IPS-15b (cell line): ENCODE measurements at regions not wholly inside any gene's neighbourhood (a gene's known extent, or its start where the extent isn't known, plus 50 kb on each side); places are given as distances from the start of the nearest gene placed in this dataset.
"Not testable (repeated sequence)": the region's sequence is repeated elsewhere in the genome, so short reads cannot be mapped to it uniquely, and the experiment has no call there.

Source experiments
- H3K27me3 ChIP-seq: one replicate; pipeline ENCODE4 v1.6.1; 2013; ENCODE audit warnings: low read length; ENCODE audit not compliant: control insufficient read depth, insufficient read depth
- H3K36me3 ChIP-seq: one replicate; pipeline ENCODE4 v1.6.1; 2013; ENCODE audit warnings: low read length; ENCODE audit not compliant: control insufficient read depth, insufficient read depth
- H3K4me1 ChIP-seq: one replicate; pipeline ENCODE4 v1.6.1; 2013; ENCODE audit warnings: mild to moderate bottlenecking, low read length; ENCODE audit not compliant: control insufficient read depth, insufficient read depth
- H3K4me3 ChIP-seq: one replicate; pipeline ENCODE4 v1.5.1; 2013; ENCODE audit warnings: low read depth, low read length
- H3K9ac ChIP-seq: one replicate; pipeline ENCODE4 v1.6.1; 2013; ENCODE audit warnings: low read depth, mild to moderate bottlenecking, low read length
- H3K9me3 ChIP-seq: one replicate; pipeline ENCODE4 v1.6.1; 2013; ENCODE audit warnings: mild to moderate bottlenecking, low read length; ENCODE audit not compliant: control insufficient read depth, insufficient read depth

DNA sequence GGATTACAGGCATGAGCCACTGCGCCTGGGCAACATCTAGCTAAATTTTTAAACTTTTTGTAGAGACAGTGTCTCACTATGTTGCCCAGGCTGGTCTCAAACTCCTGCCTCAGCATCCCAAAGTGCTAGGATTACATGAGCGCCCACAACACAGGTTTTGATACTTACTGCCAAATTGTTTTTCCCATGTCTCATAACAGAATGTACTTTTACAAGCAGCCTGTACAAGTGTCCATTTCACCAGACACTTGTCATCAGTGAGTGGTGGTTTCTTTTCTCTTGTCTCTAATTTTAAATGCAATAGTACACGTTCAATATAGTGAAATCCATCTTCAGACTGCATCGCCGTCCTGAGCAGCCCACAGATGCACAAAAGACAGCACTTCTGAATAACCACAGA is 116.4 kb upstream of the LYZL2 start:
- Histone ChIP-seq H3K4me1 (no peaks in the 10 kb centered on the region), H3K27me3 (no peaks in the 10 kb centered on the region), H3K4me3 (no peak overlapping the region), H3K9me3 (no peaks in the 10 kb centered on the region), H3K9ac (no peak overlapping the region), H3K36me3 (no peaks in the 10 kb centered on the region)

DNA sequence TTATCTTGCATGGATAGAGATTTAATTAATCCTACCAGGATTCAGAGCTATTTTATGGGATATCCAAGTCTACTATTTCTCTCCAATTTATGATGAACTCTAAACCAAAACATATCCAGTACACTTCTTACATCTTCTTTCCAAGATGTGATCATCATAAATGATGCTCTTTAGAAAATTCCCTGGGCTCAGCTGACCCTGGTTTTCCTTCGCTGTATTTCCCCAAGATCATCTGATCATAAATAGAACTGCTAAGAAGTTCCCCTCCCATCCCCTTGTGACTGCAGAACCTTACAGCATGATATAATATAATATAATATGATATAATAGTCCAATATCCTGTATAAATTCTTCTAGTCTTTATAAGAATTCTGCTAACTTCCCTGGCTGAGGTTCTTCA is 114.6 kb upstream of the LYZL2 start:
- Histone ChIP-seq H3K4me3 (no peak overlapping the region), H3K9me3 (no peaks in the 10 kb centered on the region), H3K27me3 (no peaks in the 10 kb centered on the region), H3K36me3 (no peaks in the 10 kb centered on the region), H3K9ac (no peak overlapping the region), H3K4me1 (no peaks in the 10 kb centered on the region)

DNA sequence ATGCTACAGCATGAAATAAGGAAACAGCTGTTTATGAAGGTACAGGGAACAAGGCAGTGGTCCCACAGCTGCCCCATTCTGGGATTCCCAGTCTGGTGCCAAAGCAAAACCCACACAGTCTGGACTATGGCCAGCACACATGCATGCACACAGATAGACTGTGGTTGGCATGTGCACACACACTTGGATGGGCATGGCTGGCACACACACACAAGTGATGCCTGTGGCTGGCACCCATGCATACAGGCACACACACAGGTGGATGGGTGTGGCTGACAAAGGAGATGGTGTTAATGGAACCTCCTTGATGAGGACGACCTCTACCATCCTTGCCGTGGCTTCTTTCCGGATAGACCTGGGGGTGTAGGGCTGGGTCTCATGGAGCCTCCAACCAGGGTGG is 114.0 kb upstream of the LYZL2 start:
- no peaks in the 10 kb centered on the region for H3K4me1 ChIP-seq
- no peaks in the 10 kb centered on the region for H3K36me3 ChIP-seq
- H3K9ac ChIP-seq, result no peak overlapping the region
- H3K27me3 ChIP-seq, result no peaks in the 10 kb centered on the region
- no peaks in the 10 kb centered on the region for H3K9me3 ChIP-seq
- H3K4me3 ChIP-seq, result no peak overlapping the region

- no peak overlapping the region for H3K9ac ChIP-seq
- H3K4me1 ChIP-seq, result no peaks in the 10 kb centered on the region
- H3K36me3 ChIP-seq, result no peaks in the 10 kb centered on the region
- no peak overlapping the region for H3K4me3 ChIP-seq
- no peaks in the 10 kb centered on the region for H3K27me3 ChIP-seq
- H3K9me3 ChIP-seq, result no peaks in the 10 kb centered on the region
These were observed 112.9 kb upstream of the LYZL2 start for GRCh38 chr10:30742471-30742870.

DNA sequence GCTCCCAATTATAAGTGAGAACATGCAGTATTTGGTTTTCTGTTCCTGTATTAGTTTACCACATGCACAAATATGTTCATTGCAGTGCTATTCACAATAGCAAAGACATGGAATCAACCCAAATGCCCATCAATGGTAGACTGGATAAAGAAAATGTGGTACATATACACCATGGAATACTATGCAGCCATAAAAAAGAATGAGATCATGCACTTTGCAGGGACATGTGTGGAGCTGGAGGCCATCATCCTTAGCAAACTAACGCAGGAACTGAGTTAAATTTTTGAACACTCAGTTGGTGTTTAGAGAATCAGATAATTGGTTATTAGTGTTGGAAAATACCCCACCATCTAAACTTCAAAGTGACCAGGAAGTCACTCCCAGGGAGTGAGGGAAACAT is 111.2 kb upstream of the LYZL2 start:
- H3K4me3 ChIP-seq, H3K9ac ChIP-seq, H3K27me3 ChIP-seq, H3K4me1 ChIP-seq, H3K36me3 ChIP-seq, H3K9me3 ChIP-seq: not testable (repeated sequence)

GRCh38 chr10:30738416-30738815 is 108.9 kb upstream of the LYZL2 start:
- no peaks in the 10 kb centered on the region for H3K9me3 ChIP-seq
- no peak overlapping the region for H3K4me3 ChIP-seq
- no peaks in the 10 kb centered on the region for H3K27me3 ChIP-seq
- no peaks in the 10 kb centered on the region for H3K36me3 ChIP-seq
- H3K4me1 ChIP-seq, result no peaks in the 10 kb centered on the region
- no peak overlapping the region for H3K9ac ChIP-seq

DNA sequence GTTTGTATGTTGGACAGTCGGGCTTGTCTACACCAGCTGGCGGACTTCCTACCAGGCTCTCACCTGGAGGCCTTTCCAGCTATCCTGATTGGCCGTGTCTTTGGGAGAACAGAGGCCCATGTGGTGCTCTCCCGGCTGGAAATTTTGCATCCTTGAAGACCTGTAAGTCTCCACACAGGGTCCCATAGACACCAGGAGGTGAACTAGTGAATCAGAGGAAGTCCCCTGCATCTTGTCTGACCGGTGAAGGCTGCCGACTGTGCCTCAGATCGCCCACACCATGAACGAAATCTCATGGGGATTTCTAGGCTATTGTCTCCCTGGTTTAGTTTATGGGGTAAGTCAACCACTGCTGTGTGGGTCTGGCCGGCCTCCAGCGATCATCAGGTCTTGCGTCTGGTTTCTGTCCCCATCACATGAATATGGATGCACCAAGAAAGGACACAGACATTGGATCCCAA is 108.4 kb upstream of the LYZL2 start:
- Histone ChIP-seq H3K36me3 (no peaks in the 10 kb centered on the region), H3K4me1 (no peaks in the 10 kb centered on the region), H3K9me3 (no peaks in the 10 kb centered on the region), H3K27me3 (no peaks in the 10 kb centered on the region), H3K4me3 (no peak overlapping the region), H3K9ac (no peak overlapping the region)

DNA sequence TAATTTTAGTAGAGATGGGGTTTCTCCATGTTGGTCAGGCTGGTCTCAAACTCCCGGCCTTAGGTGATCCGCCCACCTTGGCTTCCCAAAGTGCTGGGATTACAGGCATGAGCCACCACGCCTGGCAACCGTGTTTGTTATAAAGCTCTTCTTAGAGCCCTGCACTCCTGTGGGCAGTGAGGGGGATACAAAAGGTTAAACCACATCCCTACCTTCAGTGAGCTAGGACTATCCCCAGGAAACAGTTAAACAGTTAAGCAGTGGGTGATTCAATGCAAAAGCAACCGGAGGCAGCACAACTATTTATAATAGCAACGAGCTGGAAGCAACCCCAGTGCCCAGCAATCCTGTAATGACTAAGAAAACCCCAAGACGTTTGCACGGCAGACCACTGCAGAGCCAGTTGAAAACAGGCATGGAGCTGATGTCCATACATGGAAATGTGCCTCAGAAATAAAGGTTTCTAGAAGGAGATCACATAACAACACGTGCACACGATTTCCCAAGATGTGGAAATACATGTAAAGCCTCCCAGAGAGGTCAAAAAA is 107.2 kb upstream of the LYZL2 start:
- Histone ChIP-seq H3K4me1 (no peaks in the 10 kb centered on the region), H3K9me3 (no peaks in the 10 kb centered on the region), H3K27me3 (no peaks in the 10 kb centered on the region), H3K4me3 (no peak overlapping the region), H3K9ac (no peak overlapping the region), H3K36me3 (no peaks in the 10 kb centered on the region)

- Histone ChIP-seq H3K9ac (no peak overlapping the region), H3K36me3 (no peaks in the 10 kb centered on the region), H3K4me3 (no peak overlapping the region)
These were observed 105.3 kb upstream of the LYZL2 start for GRCh38 chr10:30734901-30735300.

GRCh38 chr10:30732671-30733070 is 103.1 kb upstream of the LYZL2 start:
- no peaks in the 10 kb centered on the region for H3K36me3 ChIP-seq
- no peaks in the 10 kb centered on the region for H3K27me3 ChIP-seq
- H3K4me3 ChIP-seq, result no peak overlapping the region
- H3K9me3 ChIP-seq, result no peaks in the 10 kb centered on the region
- no peaks in the 10 kb centered on the region for H3K4me1 ChIP-seq
- H3K9ac ChIP-seq, result no peak overlapping the region

More at GRCh38 chr10:30734901-30735300, 105.3 kb upstream of the LYZL2 start:
- H3K4me1 ChIP-seq, result no peaks in the 10 kb centered on the region
- no peaks in the 10 kb centered on the region for H3K27me3 ChIP-seq
- no peaks in the 10 kb centered on the region for H3K9me3 ChIP-seq

- Histone ChIP-seq H3K9ac (no peak overlapping the region), H3K36me3 (no peaks in the 10 kb centered on the region), H3K9me3 (no peaks in the 10 kb centered on the region), H3K27me3 (no peaks in the 10 kb centered on the region), H3K4me3 (no peak overlapping the region), H3K4me1 (no peaks in the 10 kb centered on the region)
These were observed 102.4 kb upstream of the LYZL2 start for GRCh38 chr10:30731963-30732362.

DNA sequence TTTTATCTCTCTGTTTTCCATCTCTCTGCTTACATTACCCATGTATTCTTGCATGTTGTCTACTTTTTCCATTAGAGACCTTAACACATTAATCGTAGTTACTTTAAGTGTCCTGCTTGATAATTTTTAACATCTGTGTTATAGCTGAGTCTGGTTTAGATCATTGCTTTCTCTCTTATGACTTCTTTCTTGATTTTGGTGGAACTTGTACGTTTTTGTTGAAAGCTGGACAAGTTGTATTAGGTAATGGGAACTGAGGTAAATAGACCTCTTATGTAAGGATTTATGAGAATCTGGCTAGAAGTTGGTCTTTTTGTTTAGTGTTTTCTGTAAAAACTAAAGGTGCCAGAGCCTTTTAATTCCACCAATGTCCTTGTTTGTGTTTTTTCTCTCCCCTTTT is 100.8 kb upstream of the LYZL2 start:
- Histone ChIP-seq H3K36me3 (no peaks in the 10 kb centered on the region), H3K9me3 (no peaks in the 10 kb centered on the region), H3K27me3 (no peaks in the 10 kb centered on the region), H3K9ac (no peak overlapping the region), H3K4me3 (no peak overlapping the region), H3K4me1 (no peaks in the 10 kb centered on the region)
